Breast epithelium (tissue), 4 donors: ENCODE measurements at regions not wholly inside any gene's neighbourhood (a gene's known extent, or its start where the extent isn't known, plus 50 kb on each side); places are given as distances from the start of the nearest gene placed in this dataset.
"Not testable (repeated sequence)": the region's sequence is repeated elsewhere in the genome, so short reads cannot be mapped to it uniquely, and the experiment has no call there.

Source experiments
- DNase-seq, 2 donors: peaks; one replicate each; pipeline ENCODE4 v3.0.0-alpha.2; 2019; ENCODE audit warnings: low spot score in 2 of 2
- H3K27ac ChIP-seq, 2 donors: fragments of 200-600 bp; sonication (generic) in 1 of 2; one replicate each; pipeline ENCODE4 v1.5.1; 2016 to 2019; ENCODE audit warnings: mild to moderate bottlenecking in 1 of 2
- H3K27me3 ChIP-seq, 2 donors: fragments of 200-600 bp; sonication (generic) in 1 of 2; one replicate each; pipeline versions ENCODE4 v1.5.1 to v1.6.0; 2017 to 2019; ENCODE audit warnings: control low read depth in 1 of 2, mild to moderate bottlenecking in 1 of 2
- H3K36me3 ChIP-seq: fragments of 200-600 bp; one replicate; pipeline ENCODE4 v1.5.1; 2019
- H3K4me1 ChIP-seq, 2 donors: fragments of 200-600 bp; sonication (generic); one replicate each; pipeline ENCODE4 v1.5.1; 2016 to 2019; ENCODE audit warnings: control low read depth in 1 of 2
- H3K4me3 ChIP-seq, 3 donors: fragments of 200-600 bp; sonication (generic); 1 replicate in 2 of 3; 2 replicates in 1 of 3; pipeline ENCODE4 v1.5.1; 2016 to 2019; ENCODE audit warnings: mild to moderate bottlenecking in 3 of 3, moderate library complexity in 2 of 3
- H3K9me3 ChIP-seq, 2 donors: fragments of 200-600 bp; sonication (generic) in 1 of 2; one replicate each; pipeline ENCODE4 v1.5.1; 2016 to 2019; ENCODE audit warnings: control low read depth in 1 of 2
- POLR2A ChIP-seq: fragments of 450-650 bp; IDR thresholded peaks from one replicate; pipeline ENCODE4 v1.6.1; 2016; ENCODE audit warnings: antibody characterized with exemption, mild to moderate bottlenecking, moderate library complexity
- POLR2AphosphoS5 ChIP-seq, 3 donors: sonication (generic); formaldehyde crosslinking; IDR thresholded peaks; one replicate each; pipeline ENCODE4 v1.6.1; 2017; ENCODE audit warnings: antibody characterized with exemption in 3 of 3
- intact Hi-C: fragments of 100-400 bp; cut with DNase I; formaldehyde crosslinking; loops from one replicate; pipeline ENCODE4 v1.15.1; 2023; ENCODE audit warnings: low total_unique reads
- TF ChIP-seq, protein P1 (sequence below), 3 donors: fragments of 450-650 bp; IDR thresholded peaks; one replicate each; pipeline ENCODE4 v1.5.1; 2016 to 2017; ENCODE audit warnings: antibody characterized with exemption in 3 of 3, mild to moderate bottlenecking in 3 of 3, moderate library complexity in 3 of 3

DNA sequence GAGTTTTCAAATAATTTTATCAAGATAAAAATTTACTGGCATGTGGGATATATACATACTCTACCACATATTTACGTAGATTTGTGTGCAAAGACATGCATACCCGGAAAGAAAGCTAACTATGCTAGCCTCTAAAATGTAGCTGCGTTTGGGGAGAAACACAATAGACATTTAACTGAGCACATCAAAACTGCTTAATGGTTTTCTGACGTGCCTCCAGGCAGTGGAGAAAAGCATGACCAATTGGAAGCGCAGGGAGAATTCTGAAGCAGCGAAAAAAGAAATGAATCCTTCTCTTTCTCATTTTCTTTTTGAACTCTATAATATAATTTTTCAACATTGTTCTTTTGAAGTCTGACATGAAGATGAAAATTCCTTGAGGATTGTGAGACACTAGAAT lies 60.3 kb upstream of the LYZL1 start:
- Histone ChIP-seq H3K36me3 (no peaks in the 10 kb centered on the region), H3K27me3 (peaks cover 0 to 8% of the 10 kb centered on the region in 2 donors), H3K9me3 (no peaks in the 10 kb centered on the region), H3K4me3 (no peak overlapping the region), H3K27ac (no peak overlapping the region), H3K4me1 (no peaks in the 10 kb centered on the region)
- no peak for TF ChIP-seq POLR2AphosphoS5 (IDR thresholded peaks at IDR 0.05)
- TF ChIP-seq POLR2A, result no peak
- TF ChIP-seq, protein P1, sequence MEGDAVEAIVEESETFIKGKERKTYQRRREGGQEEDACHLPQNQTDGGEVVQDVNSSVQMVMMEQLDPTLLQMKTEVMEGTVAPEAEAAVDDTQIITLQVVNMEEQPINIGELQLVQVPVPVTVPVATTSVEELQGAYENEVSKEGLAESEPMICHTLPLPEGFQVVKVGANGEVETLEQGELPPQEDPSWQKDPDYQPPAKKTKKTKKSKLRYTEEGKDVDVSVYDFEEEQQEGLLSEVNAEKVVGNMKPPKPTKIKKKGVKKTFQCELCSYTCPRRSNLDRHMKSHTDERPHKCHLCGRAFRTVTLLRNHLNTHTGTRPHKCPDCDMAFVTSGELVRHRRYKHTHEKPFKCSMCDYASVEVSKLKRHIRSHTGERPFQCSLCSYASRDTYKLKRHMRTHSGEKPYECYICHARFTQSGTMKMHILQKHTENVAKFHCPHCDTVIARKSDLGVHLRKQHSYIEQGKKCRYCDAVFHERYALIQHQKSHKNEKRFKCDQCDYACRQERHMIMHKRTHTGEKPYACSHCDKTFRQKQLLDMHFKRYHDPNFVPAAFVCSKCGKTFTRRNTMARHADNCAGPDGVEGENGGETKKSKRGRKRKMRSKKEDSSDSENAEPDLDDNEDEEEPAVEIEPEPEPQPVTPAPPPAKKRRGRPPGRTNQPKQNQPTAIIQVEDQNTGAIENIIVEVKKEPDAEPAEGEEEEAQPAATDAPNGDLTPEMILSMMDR (IDR thresholded peaks at IDR 0.05), result no peak
- DNase-seq, result no peak
- intact Hi-C loops, result no loop called here

DNA sequence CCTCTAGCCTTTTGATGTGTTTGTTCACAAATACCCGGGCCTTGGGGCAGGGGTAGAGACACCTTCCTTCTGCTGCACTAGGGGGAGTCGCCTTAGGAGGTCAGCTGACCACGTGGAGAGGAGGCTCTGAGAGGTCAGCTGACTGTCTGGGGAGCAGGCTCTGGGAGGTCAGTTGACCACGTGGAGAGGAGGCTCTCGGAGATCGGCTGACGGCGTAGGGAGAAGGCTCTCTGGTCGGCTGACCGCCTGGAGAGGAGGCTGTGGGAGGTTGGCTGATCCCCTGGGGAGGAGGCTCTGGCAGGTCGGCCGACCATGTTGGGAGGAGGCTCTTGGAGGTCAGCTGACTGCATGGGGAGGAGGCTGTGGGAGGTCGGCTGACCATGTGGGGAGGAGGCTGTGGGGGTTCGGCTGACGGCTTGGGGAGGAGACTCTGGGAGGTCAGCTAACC lies 59.6 kb upstream of the LYZL1 start:
- Histone ChIP-seq H3K27ac (no peak overlapping the region), H3K4me3 (no peak overlapping the region), H3K4me1 (no peaks in the 10 kb centered on the region), H3K9me3 (no peaks in the 10 kb centered on the region), H3K27me3 (peaks cover 0 to 4% of the 10 kb centered on the region in 2 donors), H3K36me3 (no peaks in the 10 kb centered on the region)
- no peak for TF ChIP-seq POLR2AphosphoS5 (IDR thresholded peaks at IDR 0.05)
- TF ChIP-seq, protein P1 (IDR thresholded peaks at IDR 0.05), result no peak
- TF ChIP-seq POLR2A, result no peak
- intact Hi-C loops, result no loop called here
- no peak for DNase-seq

DNA sequence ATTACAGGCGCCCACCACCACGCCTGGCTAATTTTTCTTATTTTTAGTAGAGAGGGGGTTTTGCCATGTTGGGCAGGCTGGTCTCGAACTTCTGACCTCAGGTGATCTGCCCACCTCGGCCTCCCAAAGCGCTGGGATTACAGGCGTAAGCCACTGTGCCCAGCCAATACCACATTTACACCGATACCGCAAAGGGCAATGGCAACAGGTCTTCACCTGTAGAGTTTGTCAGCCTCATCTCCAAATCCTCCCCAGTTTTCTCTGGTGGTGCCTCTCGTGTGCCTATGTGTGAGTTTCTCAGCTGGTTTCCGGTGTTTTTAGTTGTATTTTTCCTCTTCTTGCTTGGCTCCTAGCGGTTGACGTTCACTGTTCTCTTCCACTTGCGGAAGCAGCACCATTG lies 52.0 kb upstream of the LYZL1 start:
- H3K36me3 ChIP-seq, H3K4me3 ChIP-seq, intact Hi-C loops: not testable (repeated sequence)

DNA sequence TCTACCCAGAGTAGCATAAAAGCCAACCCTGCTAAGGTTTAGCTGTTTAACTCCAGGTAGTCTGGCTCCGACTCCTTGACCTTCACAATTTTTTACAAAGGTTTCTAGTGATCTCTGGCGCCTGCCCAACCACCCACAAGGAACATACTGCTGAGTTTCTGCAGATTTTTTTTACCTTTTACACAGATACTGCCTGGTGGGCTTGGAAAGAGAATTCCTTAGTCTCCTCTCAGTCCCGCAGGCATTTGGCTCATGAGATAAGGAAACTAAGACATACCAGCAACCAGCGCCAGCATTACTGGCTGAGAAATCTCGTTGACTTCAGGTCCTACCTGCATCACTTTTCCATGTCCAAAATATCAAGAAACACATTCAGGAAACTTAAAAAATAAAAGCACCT lies 51.1 kb upstream of the LYZL1 start:
- no peaks in the 10 kb centered on the region for H3K27me3 ChIP-seq
- no peaks in the 10 kb centered on the region for H3K36me3 ChIP-seq
- TF ChIP-seq POLR2AphosphoS5 (IDR thresholded peaks at IDR 0.05), result no peak
- TF ChIP-seq, protein P1 (IDR thresholded peaks at IDR 0.05), result no peak
- no peak for TF ChIP-seq POLR2A
- H3K9me3 ChIP-seq, result no peaks in the 10 kb centered on the region
- no peaks in the 10 kb centered on the region for H3K4me1 ChIP-seq
- no peak overlapping the region for H3K27ac ChIP-seq
- H3K4me3 ChIP-seq, result no peak overlapping the region
- DNase-seq, result no peak
- intact Hi-C loops, result no loop called here

More for the DNA sequence above, 52.0 kb upstream of the LYZL1 start:
- not testable (repeated sequence) for DNase-seq, H3K27me3 ChIP-seq, H3K27ac ChIP-seq, H3K9me3 ChIP-seq, H3K4me1 ChIP-seq

DNA sequence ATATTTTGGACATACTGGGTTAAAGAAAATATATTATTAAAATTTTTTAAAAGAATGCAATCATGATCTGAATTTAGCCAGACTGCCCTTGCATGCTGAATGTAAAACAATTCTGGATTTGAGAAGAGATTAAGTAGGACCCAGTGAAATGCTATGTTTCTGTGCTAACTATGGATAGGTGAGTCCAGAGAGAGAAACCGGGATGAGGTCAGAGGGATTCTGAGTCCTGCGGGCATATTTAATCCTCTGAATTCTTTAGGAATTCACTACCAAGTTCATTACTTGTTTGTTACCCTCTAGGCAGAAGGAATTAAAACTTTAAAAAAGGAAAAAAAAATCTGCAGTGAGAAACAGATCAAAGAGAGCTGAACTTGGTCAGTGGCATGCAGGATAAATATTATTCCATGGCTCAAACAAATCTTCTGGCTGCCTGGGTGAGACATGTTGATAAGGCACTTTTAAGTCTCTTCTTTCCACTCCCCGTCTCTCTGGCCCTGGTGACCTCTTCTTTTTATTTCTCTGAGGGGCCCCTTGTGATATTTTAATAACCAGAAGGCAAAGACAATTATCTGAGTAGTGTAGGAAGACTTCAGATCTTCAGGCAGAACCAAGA lies 50.2 kb upstream of the LYZL1 start:
- H3K27ac ChIP-seq, result no peak overlapping the region
- no peaks in the 10 kb centered on the region for H3K9me3 ChIP-seq
- H3K4me3 ChIP-seq, result no peak overlapping the region
- TF ChIP-seq POLR2AphosphoS5 (IDR thresholded peaks at IDR 0.05) (no peak), POLR2A (no peak)
- TF ChIP-seq, protein P1 (IDR thresholded peaks at IDR 0.05), result no peak
- H3K4me1 ChIP-seq, result no peaks in the 10 kb centered on the region
- H3K36me3 ChIP-seq, result no peaks in the 10 kb centered on the region
- intact Hi-C loops, result no loop called here
- H3K27me3 ChIP-seq, result no peaks in the 10 kb centered on the region
- no peak for DNase-seq
